HG03558 (cell line): ENCODE measurements at regions not wholly inside any gene's neighbourhood (a gene's known extent, or its start where the extent isn't known, plus 50 kb on each side); places are given as distances from the start of the nearest gene placed in this dataset.
"Not testable (repeated sequence)": the region's sequence is repeated elsewhere in the genome, so short reads cannot be mapped to it uniquely, and the experiment has no call there.

Experiments used
- ATAC-seq: cut with Tn5 transposase; IDR thresholded peaks from one replicate; pipeline ENCODE4 v1.9.1; 2021; ENCODE audit warnings: moderate number of reproducible peaks; ENCODE audit not compliant: unreplicated experiment; ENCODE audit errors: extremely low read depth

DNA sequence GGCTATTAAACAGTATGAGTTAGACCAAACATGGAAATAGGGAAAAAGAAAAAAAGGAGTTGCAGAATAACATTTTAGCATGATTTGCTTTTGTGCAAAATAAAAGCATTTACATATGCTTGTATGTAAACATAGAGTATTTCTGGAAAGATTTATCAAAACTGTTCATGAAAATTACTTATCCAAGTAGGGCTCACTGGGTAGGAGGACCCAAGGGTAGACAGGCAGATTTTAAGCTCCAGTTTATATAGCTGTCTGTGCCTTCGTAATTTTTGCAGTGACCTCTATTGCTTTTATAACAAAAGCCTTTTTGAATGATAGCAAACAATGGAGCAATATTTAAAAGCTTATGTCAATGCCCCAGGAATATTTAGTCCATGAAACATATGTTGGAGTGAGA is 228.8 kb upstream of the IRF2BP2 start:
- ATAC-seq, result no peak

DNA sequence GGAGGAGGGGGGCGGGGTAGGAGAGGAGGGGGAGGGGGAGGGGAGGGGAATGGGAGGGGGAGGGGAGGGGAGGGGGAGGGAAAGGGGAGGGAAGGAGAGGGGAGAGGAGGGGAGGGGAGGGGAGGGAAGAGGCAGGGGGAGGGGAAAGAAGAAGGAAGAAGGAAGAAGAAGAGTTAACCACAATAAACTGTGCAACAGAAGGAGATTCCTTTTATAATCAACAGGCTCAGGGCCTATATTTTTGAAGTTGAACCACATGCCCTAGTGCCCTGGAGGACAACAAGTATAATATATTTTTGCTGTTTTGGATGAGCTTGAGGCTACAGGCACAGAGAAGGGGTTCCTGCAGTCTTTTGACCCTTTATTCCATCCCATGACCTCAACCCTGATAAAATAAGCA is 228.2 kb upstream of the IRF2BP2 start:
- no peak for ATAC-seq

DNA sequence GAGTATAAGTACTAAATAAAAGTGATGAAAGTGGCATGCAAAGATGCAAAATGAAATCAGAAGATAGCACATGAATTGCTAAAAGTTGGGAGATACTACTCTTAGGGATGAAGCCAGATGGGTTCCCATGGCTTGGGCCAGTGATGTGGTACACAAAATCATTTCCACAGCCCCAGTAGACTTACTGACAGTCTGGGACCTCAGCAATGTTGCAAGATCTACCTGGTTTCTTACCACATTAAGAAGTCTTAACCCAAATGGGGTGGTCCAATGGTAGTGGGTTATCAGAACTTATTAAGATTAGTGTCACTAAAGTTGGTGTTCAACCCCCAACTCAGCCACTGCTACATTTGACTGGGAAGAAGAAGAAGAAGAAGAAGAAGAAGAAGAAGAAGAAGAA is 227.7 kb upstream of the IRF2BP2 start:
- no peak for ATAC-seq

DNA sequence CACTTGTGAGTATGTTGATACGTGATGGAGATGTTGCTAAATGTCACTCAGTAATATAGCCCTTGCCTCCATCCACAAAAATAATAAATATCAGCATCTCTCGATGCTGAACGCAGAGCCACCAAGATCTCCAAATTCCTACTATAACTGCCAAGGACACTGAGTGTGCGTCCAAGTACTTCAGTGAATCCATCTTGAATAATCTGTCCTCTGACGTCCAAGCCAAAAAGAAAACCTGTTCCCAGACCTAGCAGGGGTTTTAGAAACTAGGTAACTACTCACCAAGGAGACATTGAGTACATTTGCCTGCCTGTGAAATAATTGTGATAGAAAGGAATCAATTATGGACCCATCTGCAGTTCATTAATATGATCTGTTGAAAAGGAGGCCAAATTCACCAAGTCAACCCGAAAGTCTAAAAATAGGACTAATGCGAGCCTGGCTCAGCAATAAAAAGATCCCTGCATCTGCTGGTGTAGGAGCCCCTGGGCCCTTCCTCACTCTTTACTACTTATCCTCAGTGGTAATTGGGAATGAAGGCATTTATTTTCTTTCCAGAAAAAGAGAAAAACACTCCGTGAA is 226.9 kb upstream of the IRF2BP2 start:
- no peak for ATAC-seq

DNA sequence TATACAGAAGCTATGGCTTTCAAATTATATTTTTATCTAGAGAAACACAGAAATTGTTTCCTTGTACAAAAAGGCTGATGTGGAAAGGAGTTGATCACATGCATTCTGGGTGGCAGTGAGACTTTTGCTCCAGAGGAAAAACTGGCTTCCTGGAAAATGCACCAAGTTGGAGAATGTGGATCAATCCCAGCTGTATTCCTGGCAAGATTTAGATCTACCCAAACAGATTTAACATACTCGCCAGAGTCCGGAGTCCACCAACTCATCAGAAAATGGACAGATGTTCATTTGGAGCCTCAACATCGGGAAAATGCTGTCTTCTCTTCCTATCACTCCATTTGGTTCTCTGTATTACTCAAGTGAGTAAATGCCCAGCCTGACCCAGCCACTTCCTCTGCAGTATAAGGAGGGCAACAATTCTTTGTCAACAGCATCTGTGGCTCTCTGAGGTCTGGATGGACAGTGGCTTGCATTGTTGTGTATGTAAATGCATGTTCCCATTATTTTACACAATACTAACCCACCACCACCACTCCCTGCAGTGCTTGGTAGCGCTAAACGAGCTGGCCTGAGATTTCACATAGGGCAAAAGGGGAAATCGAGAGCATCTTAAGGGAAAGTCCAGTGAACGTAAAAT is 226.2 kb upstream of the IRF2BP2 start:
- ATAC-seq, result no peak

DNA sequence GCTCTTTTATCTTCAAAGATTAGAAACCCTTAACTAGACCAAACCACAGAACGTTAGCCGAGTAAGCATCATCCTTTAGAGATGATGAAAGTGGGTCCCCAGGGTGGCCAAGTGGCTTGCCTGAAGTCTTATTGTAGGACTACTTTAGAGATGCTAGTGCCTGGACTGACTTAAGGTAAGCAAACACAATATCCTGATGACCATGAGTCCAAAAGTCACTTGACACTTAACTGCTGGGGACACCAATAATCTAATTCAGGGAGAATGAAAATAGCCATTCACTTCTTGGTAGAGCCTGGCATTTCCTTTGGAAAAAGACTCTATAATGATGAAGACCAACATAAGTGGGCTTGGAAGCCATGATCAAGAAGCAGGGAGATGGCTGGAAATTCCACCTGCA is 225.3 kb upstream of the IRF2BP2 start:
- no peak for ATAC-seq

DNA sequence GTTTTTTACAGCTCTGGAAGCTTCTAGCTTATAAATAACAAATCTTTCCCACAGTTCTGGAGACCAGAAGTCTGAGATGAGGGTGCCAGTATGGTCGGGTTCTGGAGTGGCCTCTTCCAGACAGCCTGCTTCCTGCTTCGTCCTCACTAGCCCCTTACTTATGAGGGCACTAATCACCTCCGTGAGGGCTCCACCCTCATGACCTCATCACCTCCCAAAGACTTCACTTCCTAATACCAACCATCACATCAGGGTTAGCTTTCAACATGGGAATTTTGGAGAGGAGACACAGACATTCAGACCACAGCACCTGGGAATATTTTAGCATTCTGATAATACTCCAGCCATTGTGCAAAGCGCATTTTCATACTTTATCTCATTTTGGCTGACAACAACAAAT is 223.7 kb upstream of the IRF2BP2 start:
- ATAC-seq, result no peak

DNA sequence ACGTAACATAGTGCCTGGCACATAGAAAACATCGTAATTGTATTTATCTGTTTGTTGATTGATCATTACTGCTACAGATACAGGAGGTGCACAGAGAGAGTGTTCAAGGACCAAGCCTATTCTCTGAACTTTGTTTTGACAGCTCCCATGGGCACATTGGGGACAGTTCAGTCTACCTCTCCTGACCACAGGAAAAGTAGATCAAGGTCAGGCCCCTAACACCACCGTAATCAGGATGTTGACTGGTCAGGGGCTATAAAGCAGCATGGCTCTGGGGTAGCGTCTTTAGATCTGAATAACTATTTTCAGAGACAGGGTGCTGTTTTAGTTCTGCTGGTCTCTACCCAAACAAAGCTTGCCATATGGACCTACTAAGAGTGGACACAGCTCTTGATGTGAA is 223.1 kb upstream of the IRF2BP2 start:
- no peak for ATAC-seq

DNA sequence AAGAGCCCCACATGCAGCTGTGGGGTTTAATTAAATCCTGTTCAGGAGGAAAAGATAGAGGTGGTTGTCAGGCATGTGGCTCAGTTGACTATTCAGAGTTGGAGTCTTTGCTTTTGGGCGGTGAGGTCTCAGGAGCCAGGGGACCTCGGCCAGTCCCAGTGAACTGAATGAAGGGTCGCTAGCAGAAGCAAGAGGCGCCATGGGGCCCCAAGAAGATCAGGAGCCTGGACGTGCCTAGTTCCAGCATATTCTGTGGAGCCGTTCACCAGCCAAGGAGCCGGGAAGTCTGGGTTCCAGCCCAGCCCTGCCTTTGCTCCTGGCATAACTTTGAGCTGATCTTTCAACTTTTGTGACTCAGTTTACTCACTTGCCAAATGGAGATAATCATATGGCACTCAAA is 217.7 kb upstream of the IRF2BP2 start:
- no peak for ATAC-seq

DNA sequence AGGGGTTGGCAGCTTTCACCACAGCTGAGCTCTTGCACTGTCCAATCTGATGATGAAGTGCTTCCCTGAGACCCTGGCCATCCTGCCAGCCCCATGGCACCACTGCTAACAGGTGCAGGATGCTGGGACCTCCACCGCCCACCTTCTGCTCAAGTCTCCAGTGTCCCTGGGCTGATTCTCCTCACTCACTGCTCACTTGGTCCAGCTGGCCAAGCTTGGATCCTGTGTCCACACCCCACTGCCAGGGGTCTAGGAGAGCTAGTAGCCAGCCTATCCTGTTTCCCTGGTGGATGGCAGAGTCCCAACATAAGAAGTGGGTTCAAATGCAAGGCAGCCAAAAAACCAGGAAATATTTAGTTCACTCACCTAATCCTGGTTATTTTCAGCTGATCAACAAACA is 217.2 kb upstream of the IRF2BP2 start:
- ATAC-seq, result no peak

DNA sequence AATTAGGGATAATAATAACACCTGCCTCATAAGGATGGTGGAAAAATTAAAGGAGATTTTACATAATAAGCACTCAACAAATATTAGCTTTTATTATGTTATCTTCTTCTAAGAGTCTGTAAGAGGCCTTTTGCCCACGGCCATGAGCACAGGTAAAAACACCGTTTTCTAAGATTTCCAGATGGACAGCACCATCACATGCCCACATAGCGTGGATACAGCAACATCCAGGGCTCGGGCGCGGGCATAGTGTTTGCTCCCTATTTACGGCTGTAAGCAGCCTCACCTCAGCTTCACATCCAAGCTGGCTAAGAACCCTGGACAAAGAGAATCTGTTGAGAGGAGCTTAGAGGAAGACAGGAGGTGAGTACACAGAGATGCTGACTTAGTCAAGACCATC is 216.4 kb upstream of the IRF2BP2 start:
- no peak for ATAC-seq

DNA sequence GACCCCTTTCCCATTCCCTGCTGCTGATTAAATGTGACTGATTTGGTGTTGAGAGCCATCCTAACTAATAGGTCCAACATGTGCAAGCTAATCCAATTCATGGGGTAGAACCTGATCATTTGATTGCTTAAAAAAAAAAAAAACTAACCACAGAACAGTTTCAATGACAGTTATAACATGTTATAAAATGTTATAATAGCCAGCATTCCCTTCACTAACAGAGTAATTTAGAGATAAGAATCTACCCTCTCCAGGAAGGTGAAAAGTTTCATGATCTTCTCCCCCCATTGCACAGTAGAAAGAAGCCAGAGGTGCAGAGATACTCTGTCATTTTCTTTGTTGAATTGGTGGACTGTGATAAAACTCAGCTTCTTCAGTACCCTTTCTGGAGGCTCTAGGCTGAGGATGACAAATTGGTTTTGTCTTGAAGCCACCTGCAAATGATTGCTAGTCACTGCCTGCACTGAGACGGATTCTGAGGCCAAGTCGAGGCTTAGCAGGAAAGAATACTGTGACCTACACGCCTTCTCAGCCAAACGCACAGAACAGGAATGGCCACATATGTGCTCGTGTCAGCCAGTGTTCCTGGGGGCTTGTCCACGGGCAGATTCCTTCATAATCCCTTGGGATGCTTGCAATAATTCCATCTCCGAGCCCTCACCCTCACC is 215.7 kb upstream of the IRF2BP2 start:
- ATAC-seq, result no peak

DNA sequence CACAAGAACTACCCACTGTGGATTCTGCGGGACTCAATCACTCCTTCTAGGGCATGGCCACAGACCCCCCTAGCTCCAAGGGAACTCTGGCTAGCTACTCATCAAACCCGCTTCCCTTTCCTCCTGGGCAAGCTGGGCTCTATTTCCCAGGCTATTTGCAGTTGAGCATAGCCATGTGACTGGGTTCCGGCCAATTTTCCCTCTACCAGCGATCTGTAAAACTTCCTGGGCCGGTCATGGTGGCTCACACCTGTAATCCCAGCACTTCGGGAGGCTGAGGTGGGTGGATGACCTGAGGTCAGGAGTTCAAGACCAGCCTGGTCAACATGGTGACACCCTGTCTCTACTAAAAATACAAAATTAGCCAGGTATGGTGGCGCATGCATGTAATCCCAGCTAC is 214.9 kb upstream of the IRF2BP2 start:
- ATAC-seq, result not testable (repeated sequence)

DNA sequence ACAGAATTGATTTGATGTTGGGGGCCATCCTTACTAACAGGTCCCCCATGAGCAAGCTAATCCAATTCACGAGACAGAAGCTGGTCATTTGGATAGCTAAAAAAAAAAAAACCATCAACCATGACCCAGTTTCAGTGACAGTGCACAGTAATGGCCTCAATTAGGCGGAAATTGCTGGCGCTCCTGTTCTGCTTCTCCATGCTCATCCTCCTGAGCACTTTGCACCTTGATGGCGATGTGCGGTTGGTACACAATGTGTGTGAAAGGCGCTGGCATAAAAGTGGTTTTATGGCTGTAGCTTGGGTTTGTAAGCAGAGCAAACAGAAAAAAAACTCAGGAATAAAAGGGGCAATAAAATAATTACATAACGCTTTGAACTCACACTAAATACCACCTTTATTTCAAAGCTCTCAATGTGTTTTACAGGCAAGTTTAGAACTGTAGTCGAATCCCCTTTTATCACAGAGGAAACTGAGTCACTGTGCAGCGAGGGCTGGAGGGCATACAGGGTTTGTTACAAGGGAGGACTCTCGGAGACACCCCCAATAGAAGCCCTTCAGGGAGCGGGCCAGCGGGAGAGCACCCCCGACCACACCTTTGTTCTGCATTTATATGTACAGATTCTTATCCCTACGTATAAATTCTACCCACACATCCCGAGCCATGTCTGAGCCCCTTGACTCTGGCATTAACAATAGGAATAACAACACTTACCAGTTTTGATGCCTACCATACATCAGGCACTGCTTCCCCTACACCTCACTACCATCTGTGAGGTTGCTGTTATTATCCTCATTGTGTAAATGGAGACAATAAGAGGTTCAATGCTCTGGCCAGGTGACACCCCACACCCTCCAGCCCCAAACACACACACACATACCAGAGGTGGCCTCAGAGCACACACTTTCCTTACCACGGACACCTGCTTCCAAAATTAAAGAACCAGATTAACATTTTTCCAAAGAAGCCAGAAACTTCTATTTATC is 213.5 kb upstream of the IRF2BP2 start:
- no peak for ATAC-seq

DNA sequence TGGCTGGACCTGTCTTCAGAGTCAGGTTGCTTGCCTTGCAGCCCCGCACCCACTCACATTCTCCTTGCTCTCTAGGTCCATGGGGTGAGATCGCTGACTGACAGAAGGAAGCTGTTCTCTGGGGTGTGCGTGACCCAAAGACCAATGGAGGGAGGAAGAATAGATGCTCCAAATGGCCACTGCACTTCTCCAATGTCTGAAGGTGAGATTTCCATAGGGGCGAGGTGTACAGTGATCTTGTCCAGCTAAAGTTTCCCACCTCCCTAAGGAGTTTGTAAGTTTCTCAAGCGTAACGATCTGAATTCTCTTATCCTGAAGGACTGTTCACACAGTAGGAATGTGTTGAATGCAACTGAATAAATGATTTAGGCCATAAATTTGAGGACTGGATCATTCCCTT is 211.9 kb upstream of the IRF2BP2 start:
- no peak for ATAC-seq

DNA sequence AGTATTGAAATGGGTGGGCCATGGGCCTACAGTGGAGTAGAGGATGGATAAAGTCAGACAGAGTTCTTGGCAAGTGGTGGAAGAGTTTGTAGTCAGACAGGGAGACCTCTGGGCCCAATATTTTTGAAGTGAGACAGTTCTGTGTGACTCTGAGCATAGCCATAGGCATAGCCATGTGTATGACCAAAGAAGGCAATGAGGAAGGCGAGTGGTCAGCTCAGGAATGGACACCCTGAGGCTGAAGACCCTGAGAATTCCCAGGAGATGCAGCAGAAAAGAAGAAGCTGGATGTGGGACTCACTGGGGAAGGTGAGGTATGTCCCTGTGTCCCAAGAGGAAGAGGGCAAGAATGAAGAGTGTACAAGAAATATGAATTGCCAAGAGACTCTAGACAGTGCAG is 210.6 kb upstream of the IRF2BP2 start:
- no peak for ATAC-seq

DNA sequence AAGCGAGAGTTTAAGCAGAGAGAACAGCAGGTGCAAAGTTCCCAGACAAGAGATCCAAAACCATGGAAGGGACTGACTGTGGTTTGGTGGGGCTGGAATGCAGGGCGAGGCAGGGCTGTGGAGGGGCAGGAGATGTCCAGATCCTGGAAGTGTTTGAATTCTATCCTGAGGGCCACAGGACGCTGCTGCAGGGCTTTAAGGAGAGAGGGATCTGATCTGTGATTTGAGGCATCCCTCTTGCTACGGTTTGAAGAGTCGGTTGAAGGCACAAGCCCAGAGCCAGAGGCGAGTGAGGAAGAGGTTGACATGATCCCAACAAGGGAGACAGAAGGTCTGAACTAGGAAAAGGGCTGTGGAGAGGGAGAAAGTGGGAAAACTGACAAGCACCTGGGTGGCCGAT is 209.9 kb upstream of the IRF2BP2 start:
- ATAC-seq, result not testable (repeated sequence)

DNA sequence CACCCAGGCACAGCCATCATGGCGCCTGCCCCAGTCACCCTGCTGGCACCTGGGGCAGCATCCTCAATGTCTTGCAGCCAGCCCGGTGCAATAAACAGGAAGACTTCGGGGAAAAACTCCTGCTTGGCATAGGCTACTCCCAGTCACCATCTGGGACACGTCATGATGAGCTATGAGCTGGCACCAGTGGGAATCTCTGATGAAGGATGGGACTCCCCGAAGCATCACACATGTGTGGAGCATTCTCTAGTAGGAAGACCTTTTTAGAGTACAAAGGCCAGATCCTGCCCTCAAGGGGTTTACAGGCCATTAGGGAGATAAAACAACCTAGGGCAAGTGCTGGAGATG is 208.0 kb upstream of the IRF2BP2 start:
- not testable (repeated sequence) for ATAC-seq

DNA sequence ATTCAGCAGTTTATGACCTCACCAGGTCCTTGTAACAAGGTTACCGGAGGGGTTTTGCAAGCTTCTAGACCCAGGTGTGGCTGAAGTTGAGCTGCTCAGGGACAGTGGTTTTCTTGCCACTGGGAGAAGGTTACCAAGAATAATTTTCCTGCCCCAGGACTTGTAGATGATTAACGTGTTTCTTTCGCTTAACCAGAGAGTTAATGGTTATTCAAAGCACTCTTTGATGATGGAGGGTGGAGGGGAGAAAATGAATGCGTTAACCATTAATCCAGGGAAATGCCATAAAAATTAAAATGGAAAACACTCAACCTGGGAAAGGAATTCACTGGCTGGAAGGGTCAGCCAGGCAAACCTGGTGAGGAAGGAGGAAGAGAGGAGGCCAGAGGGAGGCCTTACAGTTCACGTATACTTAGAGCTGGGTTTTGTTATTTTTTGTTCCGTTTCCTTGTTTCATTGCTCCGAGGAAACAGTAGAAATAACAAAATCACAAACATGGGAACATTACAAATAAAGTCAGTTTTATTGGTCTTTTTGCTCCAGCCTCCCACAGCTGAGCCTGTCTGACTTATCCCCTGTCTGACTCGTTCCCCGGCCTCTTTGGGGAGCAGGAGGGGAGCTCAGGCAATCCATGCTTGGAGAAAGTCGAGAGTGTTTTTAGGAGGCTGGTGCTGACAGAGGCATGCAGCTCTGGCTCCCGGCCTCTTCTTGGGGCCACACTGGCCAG is 207.5 kb upstream of the IRF2BP2 start:
- ATAC-seq, result not testable (repeated sequence)

DNA sequence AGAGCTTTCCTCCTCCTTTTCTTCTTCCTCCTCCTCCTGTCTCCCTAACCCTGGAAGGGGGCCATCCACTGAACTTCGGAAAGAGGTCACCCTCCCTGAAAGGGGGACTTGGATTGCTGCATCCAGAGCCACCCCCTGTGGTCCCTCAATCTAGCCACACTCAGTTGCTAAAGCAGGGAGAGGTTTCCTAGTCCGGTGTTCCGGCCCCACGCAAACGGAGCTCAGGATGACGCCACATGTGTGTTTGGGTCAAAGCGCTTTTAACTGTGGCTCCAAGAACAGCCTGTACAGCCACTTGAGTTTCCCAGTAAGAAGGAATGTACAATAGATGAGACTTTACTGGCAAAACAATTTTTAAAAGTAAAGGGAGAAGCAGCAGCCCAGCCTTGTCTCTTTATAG is 206.9 kb upstream of the IRF2BP2 start:
- ATAC-seq, result not testable (repeated sequence)
